ENCODE measurements at regions not wholly inside any gene's neighbourhood (a gene's known extent, or its start where the extent isn't known, plus 50 kb on each side); places are given as distances from the start of the nearest gene placed in this dataset.

DNA sequence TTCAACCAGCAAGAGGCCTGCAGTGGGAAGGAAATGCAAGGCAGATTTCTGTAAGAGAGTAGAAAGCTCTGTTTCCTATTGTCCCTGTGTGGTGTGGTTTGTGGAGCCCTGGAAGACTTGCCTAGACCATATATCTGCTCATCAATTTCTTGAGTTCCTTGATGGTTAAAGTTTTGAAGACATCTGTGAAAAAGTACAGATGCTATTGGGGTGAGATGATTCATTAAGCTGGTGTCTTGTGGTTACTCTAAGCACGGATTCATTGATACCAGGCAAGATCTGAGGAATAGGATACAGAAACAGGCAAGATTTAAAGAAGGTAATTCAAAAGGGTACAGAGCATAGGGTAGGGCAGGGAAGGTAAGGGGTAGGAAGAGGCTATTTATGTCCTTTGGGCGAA, 275.8 kb upstream of the SESN3 start:
- H3K27ac ChIP-seq (ENCODE audit: low read length), result no peak overlapping the region
- no peaks in the 10 kb centered on the region for H3K9me3 ChIP-seq (ENCODE audit: control insufficient read depth, insufficient read depth, low read length)
- H3K4me3 ChIP-seq (ENCODE audit: low read length), result no peak overlapping the region
- WGBS (ENCODE audit: insufficient coverage), result 91% methylated on average over 2 of the region's 2 CpGs
- TF ChIP-seq CTCF (IDR thresholded peaks at IDR 0.05), result no peak
- intact Hi-C loops (cut with micrococcal nuclease), result no loop called here
- no peaks in the 10 kb centered on the region for H3K27me3 ChIP-seq (ENCODE audit: control insufficient read depth, insufficient read depth, low read length)
- H3K27ac Mint-ChIP-seq, result no peak overlapping the region
- H3K4me1 ChIP-seq (ENCODE audit: control insufficient read depth, insufficient read depth, low read length), result no peaks in the 10 kb centered on the region
- ATAC-seq (no peak), DNase-seq (no peak)
- no peaks in the 10 kb centered on the region for H3K4me1 Mint-ChIP-seq
- no peaks in the 10 kb centered on the region for H3K36me3 Mint-ChIP-seq
- H3K36me3 ChIP-seq (ENCODE audit: control insufficient read depth, insufficient read depth, low read length), result no peaks in the 10 kb centered on the region
- H3K9me3 Mint-ChIP-seq, result no peaks in the 10 kb centered on the region
- H3K4me3 Mint-ChIP-seq, result no peak overlapping the region
- H3K27me3 Mint-ChIP-seq (ENCODE audit: low read depth in 2 of 2), result peaks cover 16 to 25% of the 10 kb centered on the region in 2 donors

DNA sequence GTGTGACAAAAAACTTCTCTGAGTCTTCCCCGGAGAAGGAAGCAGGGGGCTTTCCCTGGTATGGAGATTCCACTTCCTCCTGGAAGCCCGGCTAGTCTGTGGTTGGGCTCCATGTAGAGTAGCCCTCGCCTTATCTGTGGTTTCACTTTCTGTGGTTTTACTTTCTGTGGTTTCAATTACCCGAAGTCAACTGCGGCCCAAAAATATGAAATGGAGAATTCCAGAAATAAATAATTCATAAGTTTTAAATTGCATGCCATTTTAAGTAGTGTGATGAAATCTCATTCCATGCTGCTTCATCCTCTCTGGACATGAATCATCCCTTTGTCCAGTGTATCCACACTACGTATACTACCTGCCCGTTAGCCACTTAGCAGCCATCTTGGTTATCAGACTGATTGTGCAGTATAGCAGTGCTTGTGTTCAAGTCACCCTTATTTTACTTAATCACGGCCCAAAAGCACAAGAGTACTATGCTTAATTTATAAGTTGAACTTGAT, 275.0 kb upstream of the SESN3 start:
- Histone ChIP-seq H3K4me3 (ENCODE audit: low read length) (no peak overlapping the region), H3K4me1 (ENCODE audit: control insufficient read depth, insufficient read depth, low read length) (no peaks in the 10 kb centered on the region), H3K9me3 (ENCODE audit: control insufficient read depth, insufficient read depth, low read length) (no peaks in the 10 kb centered on the region), H3K27me3 (ENCODE audit: control insufficient read depth, insufficient read depth, low read length) (no peaks in the 10 kb centered on the region), H3K27ac (ENCODE audit: low read length) (no peak overlapping the region), H3K36me3 (ENCODE audit: control insufficient read depth, insufficient read depth, low read length) (no peaks in the 10 kb centered on the region)
- DNase-seq (no peak), ATAC-seq (no peak)
- H3K4me3 Mint-ChIP-seq, result no peak overlapping the region
- H3K27me3 Mint-ChIP-seq (ENCODE audit: low read depth in 2 of 2), result peaks cover 16 to 20% of the 10 kb centered on the region in 2 donors
- H3K27ac Mint-ChIP-seq, result no peak overlapping the region
- no peaks in the 10 kb centered on the region for H3K36me3 Mint-ChIP-seq
- no peaks in the 10 kb centered on the region for H3K9me3 Mint-ChIP-seq
- no peak for TF ChIP-seq CTCF (IDR thresholded peaks at IDR 0.05)
- 38% methylated on average over 8 of the region's 8 CpGs for WGBS (ENCODE audit: insufficient coverage)
- H3K4me1 Mint-ChIP-seq, result no peaks in the 10 kb centered on the region
- intact Hi-C loops (cut with micrococcal nuclease), result no loop called here

DNA sequence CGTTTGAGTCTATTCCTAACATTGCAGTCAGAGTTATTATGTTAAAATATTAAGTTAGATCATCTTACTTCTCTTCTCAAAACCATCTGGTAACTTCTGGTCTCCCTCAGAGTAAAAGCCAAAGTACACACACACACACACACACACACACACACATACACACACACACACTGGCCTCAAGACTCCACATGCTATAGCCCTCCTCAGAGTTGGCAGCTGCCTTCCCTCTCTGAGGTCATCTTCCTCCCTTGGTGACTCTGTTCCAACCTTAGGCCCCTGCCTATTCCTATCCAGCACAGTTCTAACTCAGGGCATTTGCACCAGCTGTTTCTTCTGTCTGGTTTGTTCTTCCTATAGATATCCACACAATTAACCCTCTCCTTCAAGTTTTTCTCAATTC, 272.0 kb upstream of the SESN3 start:
- intact Hi-C loops (cut with micrococcal nuclease), result no loop called here
- H3K9me3 Mint-ChIP-seq, result no peaks in the 10 kb centered on the region
- no peak for DNase-seq
- no peaks in the 10 kb centered on the region for H3K36me3 Mint-ChIP-seq
- Histone ChIP-seq H3K27me3 (ENCODE audit: control insufficient read depth, insufficient read depth, low read length) (no peaks in the 10 kb centered on the region), H3K4me1 (ENCODE audit: control insufficient read depth, insufficient read depth, low read length) (no peaks in the 10 kb centered on the region), H3K36me3 (ENCODE audit: control insufficient read depth, insufficient read depth, low read length) (no peaks in the 10 kb centered on the region), H3K27ac (ENCODE audit: low read length) (no peak overlapping the region), H3K4me3 (ENCODE audit: low read length) (no peak overlapping the region), H3K9me3 (ENCODE audit: control insufficient read depth, insufficient read depth, low read length) (no peaks in the 10 kb centered on the region)
- no peak overlapping the region for H3K4me3 Mint-ChIP-seq
- WGBS (ENCODE audit: insufficient coverage), result no CpG with 5 or more reads among the region's 1 CpG
- H3K27me3 Mint-ChIP-seq (ENCODE audit: low read depth in 2 of 2), result peaks cover 2 to 17% of the 10 kb centered on the region in 2 donors
- ATAC-seq, result no peak
- TF ChIP-seq CTCF (IDR thresholded peaks at IDR 0.05), result no peak
- H3K4me1 Mint-ChIP-seq, result no peaks in the 10 kb centered on the region
- no peak overlapping the region for H3K27ac Mint-ChIP-seq

DNA sequence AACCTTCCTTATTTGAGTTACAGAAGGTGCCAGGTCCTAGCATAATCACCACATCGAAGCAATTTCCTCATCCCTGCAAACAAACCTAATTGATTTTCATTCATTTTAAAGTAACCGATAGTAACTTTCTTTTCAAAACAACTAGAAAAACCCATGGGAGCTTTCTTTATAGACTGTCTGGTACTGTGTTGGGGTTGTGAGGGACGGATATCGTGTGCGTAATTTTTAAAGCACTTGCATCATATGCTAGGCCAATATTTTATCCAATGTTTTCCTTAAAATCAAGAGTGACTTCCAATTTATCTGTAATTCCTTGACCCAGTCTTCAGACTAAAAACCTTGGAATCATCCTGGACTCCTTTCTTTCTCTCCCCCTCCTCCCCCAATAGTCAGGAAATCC, 271.5 kb upstream of the SESN3 start:
- H3K27me3 Mint-ChIP-seq (ENCODE audit: low read depth in 2 of 2), result peaks cover 0 to 17% of the 10 kb centered on the region in 2 donors
- Histone ChIP-seq H3K4me3 (ENCODE audit: low read length) (no peak overlapping the region), H3K9me3 (ENCODE audit: control insufficient read depth, insufficient read depth, low read length) (no peaks in the 10 kb centered on the region), H3K36me3 (ENCODE audit: control insufficient read depth, insufficient read depth, low read length) (no peaks in the 10 kb centered on the region), H3K4me1 (ENCODE audit: control insufficient read depth, insufficient read depth, low read length) (no peaks in the 10 kb centered on the region), H3K27me3 (ENCODE audit: control insufficient read depth, insufficient read depth, low read length) (no peaks in the 10 kb centered on the region), H3K27ac (ENCODE audit: low read length) (no peak overlapping the region)
- WGBS (ENCODE audit: insufficient coverage), result 95% methylated on average over 3 of the region's 5 CpGs
- no peak for TF ChIP-seq CTCF (IDR thresholded peaks at IDR 0.05)
- ATAC-seq (no peak), DNase-seq (no peak)
- H3K4me1 Mint-ChIP-seq, result no peaks in the 10 kb centered on the region
- H3K4me3 Mint-ChIP-seq, result no peak overlapping the region
- H3K36me3 Mint-ChIP-seq, result no peaks in the 10 kb centered on the region
- intact Hi-C loops (cut with micrococcal nuclease), result no loop called here
- H3K27ac Mint-ChIP-seq, result no peak overlapping the region
- no peaks in the 10 kb centered on the region for H3K9me3 Mint-ChIP-seq
